ENCODE measurements at regions not wholly inside any gene's neighbourhood (a gene's known extent, or its start where the extent isn't known, plus 50 kb on each side); places are given as distances from the start of the nearest gene placed in this dataset.

DNA sequence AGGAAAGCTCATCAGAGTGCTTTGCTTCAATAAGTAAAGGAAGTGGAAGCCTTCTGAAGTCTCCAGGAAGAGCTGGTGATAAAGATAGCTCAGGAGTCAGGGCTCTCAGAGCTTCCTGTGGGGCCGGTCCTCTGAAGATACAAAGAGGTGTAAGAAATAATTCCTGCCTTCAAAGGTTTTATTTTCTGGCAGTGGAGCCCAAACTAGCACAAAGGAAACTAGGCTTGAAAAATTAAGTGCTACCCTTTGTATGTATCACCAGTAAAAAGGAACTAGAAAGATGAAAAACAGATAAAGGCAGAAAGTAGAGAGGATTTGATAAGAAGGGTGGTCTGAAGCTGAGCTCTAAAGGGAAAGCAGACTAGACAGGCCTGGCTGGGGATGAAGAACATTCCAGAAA is 204.1 kb upstream of the SASH1 start:
- H3K56ac ChIP-seq (ENCODE audit: low read length) = no peak overlapping the region
- no peaks in the 10 kb centered on the region for H3K79me2 ChIP-seq (ENCODE audit: control insufficient read depth, insufficient read depth, low read length)
- H2BK15ac ChIP-seq (replicated peaks; ENCODE audit: low read depth) = no peak overlapping the region
- H4K8ac ChIP-seq (ENCODE audit: low read depth, low read length) = no peak overlapping the region
- H2AK5ac ChIP-seq (ENCODE audit: low read length) = no peak overlapping the region
- H3K18ac ChIP-seq (ENCODE audit: low read length) = no peak overlapping the region
- H2BK5ac ChIP-seq (ENCODE audit: low read length) = no peak overlapping the region
- H3K4me3 ChIP-seq (ENCODE audit: low read length) = no peak overlapping the region
- no CpG with 5 or more reads among the region's 1 CpG for WGBS (ENCODE audit: extremely low coverage, insufficient coverage, low lambda C conversion rate)
- no peak overlapping the region for H4K5ac ChIP-seq (ENCODE audit: low read length)
- H3K27ac ChIP-seq (ENCODE audit: low read depth, low read length) = no peak overlapping the region
- no peaks in the 10 kb centered on the region for H3K36me3 ChIP-seq (ENCODE audit: control insufficient read depth, insufficient read depth, low read length)
- no peak overlapping the region for H3K4me2 ChIP-seq (ENCODE audit: low read length)
- no peaks in the 10 kb centered on the region for H3K27me3 ChIP-seq (ENCODE audit: insufficient read depth, low read length, poor library complexity)
- no peaks in the 10 kb centered on the region for H3K79me1 ChIP-seq (ENCODE audit: low read length)
- H2BK120ac ChIP-seq (ENCODE audit: low read depth, low read length) = no peak overlapping the region
- H3K4ac ChIP-seq (ENCODE audit: low read depth, low read length) = no peak overlapping the region
- no peak overlapping the region for H3K9ac ChIP-seq (ENCODE audit: low read length)
- DNase-seq = no peak
- H3K4me1 ChIP-seq (ENCODE audit: control insufficient read depth, low read depth, low read length) = peaks cover 3% of the 10 kb centered on the region
- no peak overlapping the region for H3K23ac ChIP-seq (ENCODE audit: low read length)

DNA sequence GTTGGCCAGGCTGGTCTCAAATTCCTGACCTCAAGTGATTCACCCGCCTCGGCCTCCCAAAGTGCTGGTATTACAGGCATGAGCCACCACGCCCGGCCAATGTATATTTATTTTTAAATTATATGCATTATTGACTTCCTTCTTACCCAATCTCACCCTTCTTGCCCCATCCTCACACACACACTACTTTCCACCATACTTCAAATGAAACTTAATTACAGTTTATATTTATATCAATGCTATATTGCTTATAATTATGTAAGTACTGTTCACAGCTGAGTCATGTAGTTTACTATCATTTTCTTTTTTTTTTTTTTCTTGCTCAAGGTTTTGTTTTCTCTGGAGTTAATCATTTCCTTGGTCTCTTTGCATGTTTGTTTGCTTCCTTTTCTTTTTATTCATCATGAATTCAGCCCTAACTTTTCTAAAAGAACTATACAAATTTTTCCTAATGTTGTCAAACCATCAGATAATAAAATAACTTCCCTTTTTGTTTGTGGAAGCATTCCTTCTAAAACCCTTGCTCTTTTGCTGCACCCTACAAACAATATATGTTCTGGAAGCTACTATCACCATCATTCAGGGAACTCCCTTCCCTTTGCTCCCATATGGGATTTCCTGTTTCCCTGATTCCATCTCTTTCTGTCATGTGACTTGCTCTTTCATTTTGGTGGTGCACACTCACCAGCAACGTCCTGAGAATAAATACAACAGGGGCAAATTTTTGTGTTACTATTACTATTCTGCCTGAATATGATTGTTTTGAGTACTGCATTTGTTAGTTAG is 201.7 kb upstream of the SASH1 start:
- H2AK5ac ChIP-seq (ENCODE audit: low read length) = no peak overlapping the region
- no peak overlapping the region for H3K4me3 ChIP-seq (ENCODE audit: low read length)
- DNase-seq = no peak
- no peak overlapping the region for H3K9ac ChIP-seq (ENCODE audit: low read length)
- no peaks in the 10 kb centered on the region for H3K79me2 ChIP-seq (ENCODE audit: control insufficient read depth, insufficient read depth, low read length)
- H2BK15ac ChIP-seq (replicated peaks; ENCODE audit: low read depth) = no peak overlapping the region
- H4K8ac ChIP-seq (ENCODE audit: low read depth, low read length) = no peak overlapping the region
- H3K27me3 ChIP-seq (ENCODE audit: insufficient read depth, low read length, poor library complexity) = no peaks in the 10 kb centered on the region
- H2BK5ac ChIP-seq (ENCODE audit: low read length) = no peak overlapping the region
- H3K27ac ChIP-seq (ENCODE audit: low read depth, low read length) = no peak overlapping the region
- no peak overlapping the region for H3K4me2 ChIP-seq (ENCODE audit: low read length)
- H3K56ac ChIP-seq (ENCODE audit: low read length) = no peak overlapping the region
- no peaks in the 10 kb centered on the region for H3K79me1 ChIP-seq (ENCODE audit: low read length)
- no peak overlapping the region for H3K18ac ChIP-seq (ENCODE audit: low read length)
- H4K5ac ChIP-seq (ENCODE audit: low read length) = no peak overlapping the region
- no peak overlapping the region for H3K23ac ChIP-seq (ENCODE audit: low read length)
- peaks cover 3% of the 10 kb centered on the region for H3K4me1 ChIP-seq (ENCODE audit: control insufficient read depth, low read depth, low read length)
- WGBS (ENCODE audit: extremely low coverage, insufficient coverage, low lambda C conversion rate) = no CpG with 5 or more reads among the region's 5 CpGs
- no peak overlapping the region for H3K4ac ChIP-seq (ENCODE audit: low read depth, low read length)
- H2BK120ac ChIP-seq (ENCODE audit: low read depth, low read length) = no peak overlapping the region
- no peaks in the 10 kb centered on the region for H3K36me3 ChIP-seq (ENCODE audit: control insufficient read depth, insufficient read depth, low read length)

DNA sequence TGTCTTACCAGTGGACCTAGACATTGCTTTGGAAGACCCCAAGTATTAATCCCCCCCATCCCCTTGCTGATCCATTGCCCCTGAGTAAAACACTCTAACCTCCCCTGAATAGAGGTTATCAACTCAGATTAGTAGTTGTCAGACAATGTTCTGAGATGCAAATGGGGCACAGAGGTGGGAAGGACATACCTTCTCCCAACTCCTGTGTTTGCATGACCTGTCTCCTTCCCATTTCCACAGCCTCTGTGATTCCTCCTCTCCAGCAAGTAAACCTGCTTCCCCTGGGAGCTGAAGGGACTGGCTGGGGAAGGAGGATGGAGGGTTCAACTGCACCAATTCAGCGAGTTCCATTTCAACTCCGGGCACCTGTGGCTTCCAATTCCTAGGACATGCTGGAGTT is 199.8 kb upstream of the SASH1 start:
- H4K8ac ChIP-seq (ENCODE audit: low read depth, low read length) = no peak overlapping the region
- peak overlapping the region; percentile 50 for H3K27ac ChIP-seq (ENCODE audit: low read depth, low read length)
- H3K9ac ChIP-seq (ENCODE audit: low read length) = no peak overlapping the region
- no CpG with 5 or more reads among the region's 2 CpGs for WGBS (ENCODE audit: extremely low coverage, insufficient coverage, low lambda C conversion rate)
- no peak overlapping the region for H3K23ac ChIP-seq (ENCODE audit: low read length)
- DNase-seq = peak; percentile 68
- H3K79me2 ChIP-seq (ENCODE audit: control insufficient read depth, insufficient read depth, low read length) = no peaks in the 10 kb centered on the region
- H3K79me1 ChIP-seq (ENCODE audit: low read length) = no peaks in the 10 kb centered on the region
- H2BK5ac ChIP-seq (ENCODE audit: low read length) = peak overlapping the region; percentile 46
- no peaks in the 10 kb centered on the region for H3K27me3 ChIP-seq (ENCODE audit: insufficient read depth, low read length, poor library complexity)
- no peak overlapping the region for H3K4ac ChIP-seq (ENCODE audit: low read depth, low read length)
- H3K56ac ChIP-seq (ENCODE audit: low read length) = peak overlapping the region; percentile 28
- H2AK5ac ChIP-seq (ENCODE audit: low read length) = no peak overlapping the region
- H3K18ac ChIP-seq (ENCODE audit: low read length) = no peak overlapping the region
- no peak overlapping the region for H2BK120ac ChIP-seq (ENCODE audit: low read depth, low read length)
- H3K4me3 ChIP-seq (ENCODE audit: low read length) = no peak overlapping the region
- peaks cover 3% of the 10 kb centered on the region for H3K4me1 ChIP-seq (ENCODE audit: control insufficient read depth, low read depth, low read length)
- no peak overlapping the region for H3K4me2 ChIP-seq (ENCODE audit: low read length)
- no peak overlapping the region for H2BK15ac ChIP-seq (replicated peaks; ENCODE audit: low read depth)
- H4K5ac ChIP-seq (ENCODE audit: low read length) = no peak overlapping the region
- H3K36me3 ChIP-seq (ENCODE audit: control insufficient read depth, insufficient read depth, low read length) = no peaks in the 10 kb centered on the region

DNA sequence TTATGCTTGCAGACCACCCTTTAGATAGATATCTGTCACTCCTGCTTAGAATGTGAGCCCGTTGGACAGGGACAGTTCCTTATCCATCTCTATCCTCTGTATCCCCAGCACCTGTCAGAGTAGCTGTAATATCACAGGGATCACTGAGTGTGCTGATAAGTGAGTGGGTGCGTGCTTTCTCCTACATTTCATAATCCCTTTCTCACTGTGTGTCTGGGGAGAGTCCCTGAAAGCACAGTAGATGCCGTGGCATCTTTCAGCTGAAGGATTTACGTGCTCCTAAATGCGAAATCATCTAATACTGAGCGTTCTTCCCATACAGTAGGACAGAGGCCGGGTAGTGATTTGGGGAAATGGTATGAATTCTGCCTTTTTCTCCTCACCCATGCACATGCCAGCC is 198.9 kb upstream of the SASH1 start:
- Histone ChIP-seq H3K36me3 (ENCODE audit: control insufficient read depth, insufficient read depth, low read length) (no peaks in the 10 kb centered on the region), H3K9ac (ENCODE audit: low read length) (no peak overlapping the region), H2BK5ac (ENCODE audit: low read length) (no peak overlapping the region), H3K79me2 (ENCODE audit: control insufficient read depth, insufficient read depth, low read length) (no peaks in the 10 kb centered on the region), H3K27ac (ENCODE audit: low read depth, low read length) (no peak overlapping the region), H3K79me1 (ENCODE audit: low read length) (no peaks in the 10 kb centered on the region), H3K23ac (ENCODE audit: low read length) (no peak overlapping the region), H4K8ac (ENCODE audit: low read depth, low read length) (no peak overlapping the region), H3K56ac (ENCODE audit: low read length) (peak overlapping the region; percentile 37), H2AK5ac (ENCODE audit: low read length) (peak overlapping the region; percentile 64), H3K18ac (ENCODE audit: low read length) (no peak overlapping the region), H2BK15ac (replicated peaks; ENCODE audit: low read depth) (no peak overlapping the region), H3K4me1 (ENCODE audit: control insufficient read depth, low read depth, low read length) (peaks cover 3% of the 10 kb centered on the region), H2BK120ac (ENCODE audit: low read depth, low read length) (no peak overlapping the region), H3K4me3 (ENCODE audit: low read length) (no peak overlapping the region), H3K4me2 (ENCODE audit: low read length) (no peak overlapping the region), H3K4ac (ENCODE audit: low read depth, low read length) (peak overlapping the region; percentile 79), H3K27me3 (ENCODE audit: insufficient read depth, low read length, poor library complexity) (no peaks in the 10 kb centered on the region), H4K5ac (ENCODE audit: low read length) (no peak overlapping the region)
- no CpG with 5 or more reads among the region's 7 CpGs for WGBS (ENCODE audit: extremely low coverage, insufficient coverage, low lambda C conversion rate)
- no peak for DNase-seq

DNA sequence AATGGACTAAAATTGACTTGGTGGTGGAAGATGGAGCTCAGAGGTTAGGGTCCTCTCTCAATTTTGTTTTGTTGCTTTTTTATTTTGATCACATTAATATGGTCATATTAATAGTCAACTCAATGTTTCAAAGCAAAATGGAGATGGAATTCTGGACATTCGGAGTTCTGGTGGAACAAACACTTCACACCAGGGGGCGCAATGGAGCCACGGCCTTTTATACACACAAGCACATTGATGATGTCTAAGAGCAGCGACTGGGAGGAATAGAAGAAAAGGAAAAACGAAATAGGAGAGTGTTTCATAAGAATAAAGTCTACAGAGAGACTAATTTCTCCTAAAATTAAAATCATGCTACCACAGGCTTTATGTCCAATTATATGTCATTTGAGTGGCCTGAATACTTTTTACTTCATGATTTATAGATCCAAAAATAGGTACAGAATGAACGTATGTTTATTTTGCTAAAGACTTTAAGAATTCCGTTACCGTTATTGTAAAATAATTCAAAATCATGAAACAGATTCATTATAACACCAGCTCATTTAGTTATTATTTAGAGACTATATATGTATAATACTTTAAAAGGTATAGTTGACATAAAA is 197.6 kb upstream of the SASH1 start:
- Histone ChIP-seq H3K4me1 (ENCODE audit: control insufficient read depth, low read depth, low read length) (peaks cover 3% of the 10 kb centered on the region), H3K27ac (ENCODE audit: low read depth, low read length) (no peak overlapping the region), H3K56ac (ENCODE audit: low read length) (no peak overlapping the region), H3K9ac (ENCODE audit: low read length) (no peak overlapping the region), H4K5ac (ENCODE audit: low read length) (no peak overlapping the region), H2BK120ac (ENCODE audit: low read depth, low read length) (no peak overlapping the region), H3K4me3 (ENCODE audit: low read length) (no peak overlapping the region), H2AK5ac (ENCODE audit: low read length) (no peak overlapping the region), H2BK5ac (ENCODE audit: low read length) (no peak overlapping the region), H3K79me1 (ENCODE audit: low read length) (no peaks in the 10 kb centered on the region), H4K8ac (ENCODE audit: low read depth, low read length) (no peak overlapping the region), H3K23ac (ENCODE audit: low read length) (no peak overlapping the region), H3K79me2 (ENCODE audit: control insufficient read depth, insufficient read depth, low read length) (no peaks in the 10 kb centered on the region), H3K18ac (ENCODE audit: low read length) (no peak overlapping the region), H3K27me3 (ENCODE audit: insufficient read depth, low read length, poor library complexity) (no peaks in the 10 kb centered on the region), H3K4me2 (ENCODE audit: low read length) (no peak overlapping the region), H3K4ac (ENCODE audit: low read depth, low read length) (no peak overlapping the region), H2BK15ac (replicated peaks; ENCODE audit: low read depth) (no peak overlapping the region), H3K36me3 (ENCODE audit: control insufficient read depth, insufficient read depth, low read length) (no peaks in the 10 kb centered on the region)
- DNase-seq = peak; percentile 80
- no CpG with 5 or more reads among the region's 8 CpGs for WGBS (ENCODE audit: extremely low coverage, insufficient coverage, low lambda C conversion rate)
